OCI-LY7 (cell line): ENCODE measurements at regions not wholly inside any gene's neighbourhood (a gene's known extent, or its start where the extent isn't known, plus 50 kb on each side); places are given as distances from the start of the nearest gene placed in this dataset.
A peak's percentile ranks its signal among the peaks of the same experiment; 100 is the strongest.
"Not testable (repeated sequence)": the region's sequence is repeated elsewhere in the genome, so short reads cannot be mapped to it uniquely, and the experiment has no call there.

Experiments used
- BruUV-seq: library from RNA; stranded (reverse); fragments of 400-500 nt; replicated peaks from 2 replicates; lab custom pipeline; 2021; lab: Mats Ljungman, UMichigan
- CTCF ChIA-PET: fragments of 300-600 bp; sonication (Branson Sonifier 250); formaldehyde crosslinking; loops from one replicate; lab custom pipeline; 2022; ENCODE audit warnings: antibody characterized with exemption; ENCODE audit not compliant: unreplicated experiment; lab: Charles Lee
- POLR2A ChIA-PET: fragments of 300-600 bp; sonication (Branson Sonifier 250); formaldehyde crosslinking; loops from one replicate; lab custom pipeline; 2022; ENCODE audit warnings: antibody characterized with exemption; lab: Charles Lee
- DNase-seq: peaks from one replicate; pipeline ENCODE4 v3.0.0-alpha.2; 2015; ENCODE audit warnings: low spot score
- H2AFZ ChIP-seq: fragments of 200-600 bp; sonication (generic), shearing (Covaris generic); 2 replicates; pipeline ENCODE4 v1.6.1; 2014; ENCODE audit warnings: mild to moderate bottlenecking, antibody characterized with exemption, low read length, moderate library complexity
- H3K27ac ChIP-seq: fragments of 200-600 bp; sonication (generic); 2 replicates; pipeline ENCODE4 v1.5.1; 2014; ENCODE audit warnings: mixed run types, low read depth, mild to moderate bottlenecking, moderate library complexity, low read length, inconsistent platforms; ENCODE audit not compliant: poor library complexity, severe bottlenecking
- H3K36me3 ChIP-seq: fragments of 200-600 bp; sonication (generic); 2 replicates; pipeline ENCODE4 v1.6.1; 2014; ENCODE audit warnings: mild to moderate bottlenecking, antibody characterized with exemption, low read length, moderate library complexity, mixed read lengths; ENCODE audit not compliant: insufficient read depth
- H3K4me1 ChIP-seq: fragments of 200-600 bp; sonication (generic); 2 replicates; pipeline ENCODE4 v1.5.1; 2014; ENCODE audit warnings: mild to moderate bottlenecking, low read length; ENCODE audit not compliant: insufficient read depth, poor library complexity, severe bottlenecking
- H3K4me2 ChIP-seq: fragments of 200-600 bp; sonication (generic); 2 replicates; pipeline ENCODE4 v1.6.1; 2014; ENCODE audit warnings: mild to moderate bottlenecking, low read length
- H3K4me3 ChIP-seq: fragments of 200-600 bp; sonication (generic); 2 replicates; pipeline ENCODE4 v1.5.1; 2014; ENCODE audit warnings: mild to moderate bottlenecking, low read depth, low read length; ENCODE audit not compliant: poor library complexity, severe bottlenecking
- H3K79me2 ChIP-seq: fragments of 200-600 bp; sonication (generic); 2 replicates; pipeline ENCODE4 v1.6.1; 2016; ENCODE audit warnings: low read depth, mild to moderate bottlenecking, low read length, moderate library complexity, mixed read lengths; ENCODE audit not compliant: insufficient read depth
- H3K9me2 ChIP-seq: fragments of 200-600 bp; sonication (generic); 2 replicates; pipeline ENCODE4 v1.6.1; 2016; ENCODE audit warnings: mild to moderate bottlenecking, low read length, mixed read lengths; ENCODE audit not compliant: insufficient read depth
- H3K9me3 ChIP-seq: fragments of 200-600 bp; sonication (generic); 2 replicates; pipeline ENCODE4 v1.6.1; 2014; ENCODE audit warnings: mild to moderate bottlenecking, mixed run types, low read length, mixed read lengths
- H4K20me1 ChIP-seq: fragments of 200-600 bp; sonication (generic); 2 replicates; pipeline ENCODE4 v1.6.1; 2014; ENCODE audit warnings: mild to moderate bottlenecking, antibody characterized with exemption, low read length, moderate library complexity, mixed read lengths; ENCODE audit not compliant: insufficient read depth
- EZH2phosphoT487 ChIP-seq: fragments of 200-600 bp; sonication (generic); IDR thresholded peaks from 2 replicates; pipeline ENCODE4 v1.6.1; 2018; ENCODE audit warnings: low read depth, borderline replicate concordance, mild to moderate bottlenecking, mixed run types, antibody characterized with exemption, low read length, moderate library complexity, mixed read lengths
- intact Hi-C: fragments of 100-400 bp; cut with micrococcal nuclease; formaldehyde crosslinking; loops from one replicate; pipeline ENCODE4 v1.10.0; 2022; ENCODE audit not compliant: unreplicated experiment
- TF ChIP-seq, protein P1 (sequence below): fragments of 200-600 bp; sonication (generic); conservative IDR thresholded peaks from 2 replicates; pipeline ENCODE4 v1.5.1; 2014; ENCODE audit warnings: mild to moderate bottlenecking, antibody characterized with exemption, low read length, moderate library complexity, mixed read lengths

DNA sequence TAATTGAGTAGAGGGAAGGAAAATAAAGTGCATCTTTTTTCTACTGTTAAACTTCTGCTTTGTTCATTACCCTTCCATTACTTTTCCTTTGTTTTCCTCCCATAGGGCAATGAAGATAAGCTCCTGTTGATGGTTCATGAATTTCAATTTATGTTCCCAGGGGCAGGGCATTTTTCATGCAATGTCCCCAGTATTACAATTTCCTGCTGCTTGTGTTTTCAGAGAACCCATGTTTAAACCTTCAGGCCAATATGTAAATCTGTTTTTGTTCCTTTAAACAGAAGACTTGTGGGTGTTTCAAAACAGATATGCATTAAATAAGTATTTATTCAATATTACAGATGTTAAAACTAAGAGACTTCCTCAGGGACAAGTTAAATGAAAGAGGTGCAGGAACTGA, 834.5 kb downstream of the ZPLD1 start:
- intact Hi-C loops, result no loop called here
- no peaks in the 10 kb centered on the region for H4K20me1 ChIP-seq

DNA sequence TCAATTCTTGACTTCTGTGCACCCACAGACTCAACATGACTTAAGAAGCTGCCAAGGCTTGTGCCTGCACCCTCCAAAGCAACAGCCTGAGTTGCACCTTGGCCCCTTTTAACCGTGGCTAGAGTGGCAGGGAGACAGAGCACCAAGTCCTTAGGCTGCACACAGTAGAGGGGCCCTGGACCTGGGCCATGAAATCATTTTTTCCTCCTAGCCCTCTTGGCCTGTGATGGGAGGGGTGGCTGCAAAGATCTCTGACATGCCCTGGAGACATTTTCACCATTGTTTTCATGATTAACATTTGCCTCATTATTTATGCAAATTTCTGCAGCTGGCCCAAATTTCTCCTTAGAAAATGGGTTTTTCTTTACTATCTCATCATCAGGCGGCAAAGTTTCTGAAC, 836.8 kb downstream of the ZPLD1 start:
- Histone ChIP-seq H2AFZ (no peak overlapping the region), H3K9me3 (no peaks in the 10 kb centered on the region), H3K4me1 (no peaks in the 10 kb centered on the region), H4K20me1 (no peaks in the 10 kb centered on the region), H3K36me3 (no peaks in the 10 kb centered on the region), H3K4me2 (no peak overlapping the region), H3K27ac (no peak overlapping the region), H3K4me3 (no peak overlapping the region), H3K9me2 (no peaks in the 10 kb centered on the region), H3K79me2 (no peaks in the 10 kb centered on the region)
- TF ChIP-seq, protein P1, sequence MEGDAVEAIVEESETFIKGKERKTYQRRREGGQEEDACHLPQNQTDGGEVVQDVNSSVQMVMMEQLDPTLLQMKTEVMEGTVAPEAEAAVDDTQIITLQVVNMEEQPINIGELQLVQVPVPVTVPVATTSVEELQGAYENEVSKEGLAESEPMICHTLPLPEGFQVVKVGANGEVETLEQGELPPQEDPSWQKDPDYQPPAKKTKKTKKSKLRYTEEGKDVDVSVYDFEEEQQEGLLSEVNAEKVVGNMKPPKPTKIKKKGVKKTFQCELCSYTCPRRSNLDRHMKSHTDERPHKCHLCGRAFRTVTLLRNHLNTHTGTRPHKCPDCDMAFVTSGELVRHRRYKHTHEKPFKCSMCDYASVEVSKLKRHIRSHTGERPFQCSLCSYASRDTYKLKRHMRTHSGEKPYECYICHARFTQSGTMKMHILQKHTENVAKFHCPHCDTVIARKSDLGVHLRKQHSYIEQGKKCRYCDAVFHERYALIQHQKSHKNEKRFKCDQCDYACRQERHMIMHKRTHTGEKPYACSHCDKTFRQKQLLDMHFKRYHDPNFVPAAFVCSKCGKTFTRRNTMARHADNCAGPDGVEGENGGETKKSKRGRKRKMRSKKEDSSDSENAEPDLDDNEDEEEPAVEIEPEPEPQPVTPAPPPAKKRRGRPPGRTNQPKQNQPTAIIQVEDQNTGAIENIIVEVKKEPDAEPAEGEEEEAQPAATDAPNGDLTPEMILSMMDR, result no peak
- TF ChIP-seq EZH2phosphoT487, result no peak
- no TSS peak for BruUV-seq
- ChIA-PET POLR2A (no interaction called here), CTCF (no interaction called here)
- intact Hi-C loops, result no loop called here
- DNase-seq, result no peak

More for the DNA sequence above, 834.5 kb downstream of the ZPLD1 start:
- Histone ChIP-seq H3K36me3 (no peaks in the 10 kb centered on the region), H3K27ac (no peak overlapping the region), H2AFZ (no peak overlapping the region), H3K4me3 (no peak overlapping the region), H3K79me2 (no peaks in the 10 kb centered on the region), H3K4me2 (no peak overlapping the region), H3K4me1 (no peaks in the 10 kb centered on the region), H3K9me2 (no peaks in the 10 kb centered on the region), H3K9me3 (no peaks in the 10 kb centered on the region)
- no peak for DNase-seq
- CTCF ChIA-PET, result no interaction called here
- no peak for TF ChIP-seq EZH2phosphoT487
- TF ChIP-seq, protein P1, result no peak
- BruUV-seq, result no TSS peak
- POLR2A ChIA-PET, result interaction anchor here (0.8 to 1.0 kb wide), 2 partner anchors 8 to 28 kb away, joined by 3 read pairs; no protein-coding TSS in a partner anchor

DNA sequence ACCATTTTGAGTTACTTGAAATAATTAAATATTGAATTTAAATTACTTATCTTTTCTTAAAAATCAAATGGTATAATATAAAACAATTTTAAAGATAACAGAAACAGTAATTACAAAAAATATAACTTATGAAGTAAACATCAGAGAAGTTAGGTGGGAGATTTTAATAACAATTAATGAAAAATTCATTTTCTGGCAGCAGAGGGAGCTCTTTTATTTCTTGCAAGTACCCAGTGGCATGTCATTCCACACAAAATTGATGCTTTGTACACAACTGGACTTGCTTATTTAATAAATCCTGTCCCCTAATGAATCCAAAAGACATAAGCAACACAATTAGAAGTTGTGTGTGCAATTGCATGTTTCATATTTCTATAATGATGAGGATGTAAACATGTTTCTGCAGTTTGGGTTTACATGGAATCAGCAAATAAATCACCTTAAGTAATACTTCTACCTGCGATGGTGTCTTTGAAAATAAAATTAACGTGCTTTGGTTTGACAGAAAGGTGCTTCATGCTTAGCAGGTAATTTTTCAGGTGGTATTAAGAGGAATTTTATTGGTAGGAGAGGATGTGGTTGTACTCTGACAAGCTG, 861.3 kb downstream of the ZPLD1 start:
- Histone ChIP-seq H3K9me2 (no peaks in the 10 kb centered on the region), H3K4me2 (no peak overlapping the region), H3K36me3 (no peaks in the 10 kb centered on the region), H2AFZ (no peak overlapping the region), H3K4me3 (no peak overlapping the region), H3K27ac (no peak overlapping the region), H3K79me2 (no peaks in the 10 kb centered on the region), H3K4me1 (no peaks in the 10 kb centered on the region), H3K9me3 (no peaks in the 10 kb centered on the region), H4K20me1 (no peaks in the 10 kb centered on the region)
- intact Hi-C loops, result no loop called here
- ChIA-PET POLR2A (no interaction called here), CTCF (no interaction called here)
- BruUV-seq, result no TSS peak
- DNase-seq, result peak; percentile 15
- no peak for TF ChIP-seq EZH2phosphoT487
- TF ChIP-seq, protein P1, result peak; percentile 74

DNA sequence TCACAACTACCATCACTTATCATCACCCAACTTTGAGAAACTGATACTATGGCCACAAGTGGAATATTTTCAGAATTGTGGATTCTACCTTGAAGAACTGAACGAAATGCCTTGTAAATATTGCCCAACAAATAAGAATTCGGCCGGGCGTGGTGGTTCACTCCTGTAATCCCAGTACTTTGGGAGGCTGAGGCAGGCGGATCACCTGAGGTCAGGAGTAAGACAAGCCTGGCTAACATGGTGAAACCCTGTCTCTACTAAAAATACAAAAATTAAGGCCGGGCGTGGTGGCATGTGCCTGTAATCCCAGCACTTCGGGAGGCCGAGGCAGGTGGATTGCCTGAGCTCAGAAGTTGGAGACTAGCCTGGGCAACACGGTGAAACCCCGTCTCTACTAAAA, 862.7 kb downstream of the ZPLD1 start:
- BruUV-seq, H3K4me3 ChIP-seq, CTCF ChIA-PET, intact Hi-C loops, DNase-seq, H3K27ac ChIP-seq, H4K20me1 ChIP-seq, H3K36me3 ChIP-seq, H2AFZ ChIP-seq, H3K79me2 ChIP-seq, H3K9me2 ChIP-seq, H3K4me2 ChIP-seq, H3K4me1 ChIP-seq, H3K9me3 ChIP-seq: not testable (repeated sequence)
- POLR2A ChIA-PET, result interaction anchor here (0.5 kb wide), 1 partner anchor 620 kb away, joined by 3 read pairs; no protein-coding TSS in a partner anchor
